ENCODE measurements at regions not wholly inside any gene's neighbourhood (a gene's known extent, or its start where the extent isn't known, plus 50 kb on each side); places are given as distances from the start of the nearest gene placed in this dataset.

GRCh38 chr5:168214886-168215285 lies 76.6 kb upstream of the WWC1 start:
- DNase-seq (ENCODE audit: insufficient read length, low spot score) (no peak), FAIRE-seq (no peak)

- no peak for FAIRE-seq
- no peak for DNase-seq (ENCODE audit: insufficient read length, low spot score)
Measured at GRCh38 chr5:168215646-168216045, 75.8 kb upstream of the WWC1 start.

GRCh38 chr5:168216989-168217388 lies 74.5 kb upstream of the WWC1 start:
- no peak for FAIRE-seq

GRCh38 chr5:168217497-168217896 lies 73.9 kb upstream of the WWC1 start:
- FAIRE-seq (no peak), DNase-seq (ENCODE audit: insufficient read length, low spot score) (no peak)

More at GRCh38 chr5:168216989-168217388, 74.5 kb upstream of the WWC1 start:
- no peak for DNase-seq (ENCODE audit: insufficient read length, low spot score)

DNA sequence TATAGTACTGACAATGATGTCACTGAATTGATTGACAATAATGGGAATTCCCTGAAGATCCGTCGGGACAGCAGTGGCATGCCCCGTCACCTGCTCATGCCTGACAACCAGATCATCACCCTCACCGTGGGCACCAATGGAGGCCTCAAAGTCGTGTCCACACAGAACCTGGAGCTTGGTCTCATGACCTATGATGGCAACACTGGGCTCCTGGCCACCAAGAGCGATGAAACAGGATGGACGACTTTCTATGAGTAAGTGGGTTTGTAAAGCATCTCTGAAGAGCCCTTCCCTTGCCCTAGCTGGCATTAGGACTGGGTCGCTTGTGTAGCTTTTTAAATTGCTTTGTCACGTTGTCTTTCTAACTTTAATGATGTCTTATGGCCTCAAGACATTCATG lies 72.7 kb upstream of the WWC1 start:
- DNase-seq (ENCODE audit: insufficient read length, low spot score): no peak
- FAIRE-seq: no peak

DNA sequence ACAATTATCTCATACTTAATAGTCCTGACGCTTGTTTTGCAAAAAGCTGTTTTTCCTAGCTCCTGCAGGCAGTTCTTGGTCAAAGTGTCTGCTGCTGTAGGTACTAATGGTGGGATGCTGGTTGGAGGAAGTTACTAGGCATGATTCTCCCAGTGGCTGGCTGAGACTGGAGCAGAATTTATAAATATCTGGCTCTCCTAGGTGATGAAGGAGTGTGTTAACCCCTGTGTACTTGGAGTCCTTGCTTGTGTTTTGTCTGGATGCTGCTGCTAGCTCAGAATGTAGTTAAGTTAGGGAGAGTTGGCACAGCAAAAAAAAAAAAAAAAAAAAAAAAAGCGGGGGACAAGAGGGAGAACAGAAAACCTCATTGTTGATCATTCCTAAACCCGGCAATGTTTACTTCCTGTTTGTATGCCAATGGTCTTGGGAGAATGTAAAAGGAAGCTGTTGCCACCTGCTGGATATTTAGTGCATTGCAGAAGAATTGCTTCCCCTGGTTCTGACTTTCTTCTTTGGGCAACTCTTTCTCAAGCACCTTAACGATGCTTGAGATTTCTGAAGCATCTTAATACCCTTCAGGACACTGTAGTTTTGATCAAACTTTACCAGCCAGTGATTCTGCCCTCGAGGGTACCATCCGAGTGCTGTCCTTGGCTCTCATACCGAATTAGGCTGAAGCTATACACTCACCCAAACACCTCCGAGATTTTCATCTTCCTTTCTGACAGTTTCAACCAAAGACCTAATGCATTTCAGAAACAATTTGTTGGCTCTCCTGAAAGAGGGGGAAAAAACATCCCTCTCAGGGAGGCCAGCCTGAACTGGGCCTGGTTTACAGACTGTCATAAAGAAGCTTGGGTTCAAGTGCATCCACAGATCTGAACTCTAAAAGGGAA lies 71.7 kb upstream of the WWC1 start:
- peak; percentile 63 for DNase-seq (ENCODE audit: insufficient read length, low spot score)
- peak; percentile 96 for FAIRE-seq

GRCh38 chr5:168224085-168224484 lies 67.4 kb upstream of the WWC1 start:
- FAIRE-seq (no peak), DNase-seq (ENCODE audit: insufficient read length, low spot score) (no peak)

DNA sequence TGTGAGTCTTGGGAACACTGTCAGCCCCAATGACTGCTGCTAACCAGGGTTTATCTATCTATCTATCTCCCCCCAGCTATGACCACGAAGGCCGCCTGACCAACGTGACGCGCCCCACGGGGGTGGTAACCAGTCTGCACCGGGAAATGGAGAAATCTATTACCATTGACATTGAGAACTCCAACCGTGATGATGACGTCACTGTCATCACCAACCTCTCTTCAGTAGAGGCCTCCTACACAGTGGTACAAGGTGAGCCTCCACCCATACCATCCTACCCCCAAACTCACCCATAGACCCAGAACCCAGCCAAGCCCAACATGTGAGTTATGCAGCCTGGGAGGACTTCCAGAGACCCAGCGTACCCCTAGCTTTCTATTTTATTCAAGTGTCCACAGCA lies 65.4 kb upstream of the WWC1 start:
- DNase-seq (ENCODE audit: insufficient read length, low spot score): no peak
- FAIRE-seq: no peak

- FAIRE-seq: no peak
- no peak for DNase-seq (ENCODE audit: insufficient read length, low spot score)
Measured at GRCh38 chr5:168227001-168227400, 64.4 kb upstream of the WWC1 start.

- DNase-seq (ENCODE audit: insufficient read length, low spot score) (peak; percentile 20), FAIRE-seq (peak; percentile 99)
Measured at GRCh38 chr5:168227973-168228615, 63.4 kb upstream of the WWC1 start.

- FAIRE-seq: no peak
- DNase-seq (ENCODE audit: insufficient read length, low spot score): no peak
Measured at GRCh38 chr5:168228668-168229067, 62.8 kb upstream of the WWC1 start.

- no peak for FAIRE-seq
- no peak for DNase-seq (ENCODE audit: insufficient read length, low spot score)
Measured at GRCh38 chr5:168234133-168234532, 57.3 kb upstream of the WWC1 start.

GRCh38 chr5:168238463-168238862 lies 53.0 kb upstream of the WWC1 start:
- no peak for FAIRE-seq
- no peak for DNase-seq (ENCODE audit: insufficient read length, low spot score)

GRCh38 chr5:168239325-168239724 lies 52.1 kb upstream of the WWC1 start:
- DNase-seq (ENCODE audit: insufficient read length, low spot score) (no peak), FAIRE-seq (no peak)
